H1 (cell line): ENCODE measurements at regions not wholly inside any gene's neighbourhood (a gene's known extent, or its start where the extent isn't known, plus 50 kb on each side); places are given as distances from the start of the nearest gene placed in this dataset.

Experiments
- EP300 ChIP-seq, 2 experiments: IDR thresholded peaks; 1 replicate in 1 of 2; 2 replicates in 1 of 2; pipeline ENCODE4 v1.6.1; 2011 to 2012; ENCODE audit warnings: low read depth in 2 of 2, low read length in 2 of 2, mild to moderate bottlenecking in 2 of 2, borderline replicate concordance in 1 of 2, inconsistent platforms in 1 of 2, moderate library complexity in 1 of 2
- GABPA ChIP-seq: IDR thresholded peaks from 2 replicates; pipeline ENCODE4 v1.6.1; 2011; ENCODE audit warnings: mild to moderate bottlenecking, low read length, moderate library complexity, borderline replicate concordance; ENCODE audit not compliant: insufficient read depth

DNA sequence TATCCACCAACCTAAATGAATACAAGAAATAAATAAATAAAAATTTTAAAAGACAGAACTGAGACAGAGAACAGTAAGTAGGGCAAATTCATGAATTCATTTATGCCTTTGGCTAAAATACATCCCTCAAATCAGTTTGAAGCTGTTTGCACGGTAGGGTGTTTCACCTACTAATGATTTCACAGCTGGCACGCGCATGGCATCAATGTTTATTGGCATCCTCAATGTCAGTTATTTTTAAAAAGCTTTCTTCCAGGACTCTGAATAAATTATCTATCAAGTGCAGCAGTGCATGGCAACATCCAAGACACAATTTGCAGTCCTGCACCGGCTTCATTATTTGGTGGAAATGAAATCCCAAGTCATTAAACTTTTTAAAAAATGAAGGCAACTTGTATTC lies 985.2 kb upstream of the ROBO1 start (continued):
- TF ChIP-seq EP300 (IDR thresholded peaks at IDR 0.05; ENCODE audit: borderline replicate concordance in 1 of 2, low read depth in 2 of 2, low read length in 2 of 2) (no peak), GABPA (no peak)
